22Rv1 (cell line): ENCODE measurements at regions not wholly inside any gene's neighbourhood (a gene's known extent, or its start where the extent isn't known, plus 50 kb on each side); places are given as distances from the start of the nearest gene placed in this dataset.

Experiments
- ZFX ChIP-seq: fragments of 450-650 bp; IDR thresholded peaks from 2 replicates; pipeline ENCODE4 v1.6.1; 2017; ENCODE audit warnings: antibody characterized with exemption, borderline replicate concordance
- TF ChIP-seq, protein P1 (sequence below): fragments of 450-650 bp; IDR thresholded peaks from 2 replicates; pipeline ENCODE4 v1.5.1; 2017; ENCODE audit warnings: mild to moderate bottlenecking

DNA sequence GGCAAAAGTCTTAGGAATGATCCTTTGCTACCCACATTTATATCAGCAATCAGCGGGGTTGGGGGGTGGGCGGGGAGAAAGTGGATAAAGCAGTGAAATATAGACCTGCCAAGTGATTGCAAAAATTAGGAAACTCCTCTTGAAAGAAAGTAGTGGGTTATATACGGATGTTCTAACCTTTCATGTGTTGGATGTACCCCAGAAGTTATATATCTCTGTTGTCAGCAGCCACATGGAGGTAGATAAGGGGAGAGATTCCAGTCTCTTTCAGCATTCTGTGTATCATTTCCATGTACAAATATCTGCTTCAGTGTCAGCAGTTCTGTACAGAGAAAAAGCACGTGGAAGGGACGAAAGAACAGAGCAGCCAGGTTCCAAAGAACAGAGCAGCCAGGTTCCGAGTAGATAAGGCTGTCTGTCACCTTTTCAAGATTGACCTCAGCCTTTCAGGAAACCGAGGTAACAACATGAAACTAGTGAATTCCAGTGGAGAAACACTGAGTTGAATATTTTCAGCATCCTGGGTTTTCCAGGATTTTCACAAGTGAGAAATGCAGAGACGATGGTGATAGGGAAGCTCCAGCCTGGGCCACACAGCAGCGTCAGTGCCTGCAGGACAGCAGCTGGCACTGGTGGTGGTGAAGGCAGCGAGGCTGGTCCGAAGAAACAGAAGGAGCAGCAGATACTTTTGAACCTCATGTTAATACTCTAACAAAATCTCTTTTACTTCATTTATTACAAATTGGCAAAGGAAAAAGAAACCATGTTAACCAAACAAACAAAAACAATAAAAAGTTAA, 212.3 kb downstream of the C7orf25 start:
- TF ChIP-seq, protein P1, sequence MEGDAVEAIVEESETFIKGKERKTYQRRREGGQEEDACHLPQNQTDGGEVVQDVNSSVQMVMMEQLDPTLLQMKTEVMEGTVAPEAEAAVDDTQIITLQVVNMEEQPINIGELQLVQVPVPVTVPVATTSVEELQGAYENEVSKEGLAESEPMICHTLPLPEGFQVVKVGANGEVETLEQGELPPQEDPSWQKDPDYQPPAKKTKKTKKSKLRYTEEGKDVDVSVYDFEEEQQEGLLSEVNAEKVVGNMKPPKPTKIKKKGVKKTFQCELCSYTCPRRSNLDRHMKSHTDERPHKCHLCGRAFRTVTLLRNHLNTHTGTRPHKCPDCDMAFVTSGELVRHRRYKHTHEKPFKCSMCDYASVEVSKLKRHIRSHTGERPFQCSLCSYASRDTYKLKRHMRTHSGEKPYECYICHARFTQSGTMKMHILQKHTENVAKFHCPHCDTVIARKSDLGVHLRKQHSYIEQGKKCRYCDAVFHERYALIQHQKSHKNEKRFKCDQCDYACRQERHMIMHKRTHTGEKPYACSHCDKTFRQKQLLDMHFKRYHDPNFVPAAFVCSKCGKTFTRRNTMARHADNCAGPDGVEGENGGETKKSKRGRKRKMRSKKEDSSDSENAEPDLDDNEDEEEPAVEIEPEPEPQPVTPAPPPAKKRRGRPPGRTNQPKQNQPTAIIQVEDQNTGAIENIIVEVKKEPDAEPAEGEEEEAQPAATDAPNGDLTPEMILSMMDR: no peak
- TF ChIP-seq ZFX: no peak
